MM.1S (cell line): ENCODE measurements at regions not wholly inside any gene's neighbourhood (a gene's known extent, or its start where the extent isn't known, plus 50 kb on each side); places are given as distances from the start of the nearest gene placed in this dataset.
"Not testable (repeated sequence)": the region's sequence is repeated elsewhere in the genome, so short reads cannot be mapped to it uniquely, and the experiment has no call there.

Experiments used
- DNase-seq: peaks from one replicate; pipeline ENCODE4 v3.0.0-alpha.2; 2015
- H2AFZ ChIP-seq: fragments of 300-600 bp; sonication (generic); 2 replicates; pipeline ENCODE4 v1.6.0; 2016; ENCODE audit warnings: antibody characterized with exemption, low read length
- H3F3A ChIP-seq: fragments of 300-600 bp; sonication (generic); 2 replicates; pipeline ENCODE4 v1.6.1; 2016; ENCODE audit warnings: mild to moderate bottlenecking, antibody characterized with exemption, low read length, moderate library complexity, mixed read lengths; ENCODE audit not compliant: insufficient read depth
- H3K27ac ChIP-seq: fragments of 300-600 bp; sonication (generic); 2 replicates; pipeline ENCODE4 v1.5.1; 2016; ENCODE audit warnings: mild to moderate bottlenecking, low read length
- H3K27me3 ChIP-seq: fragments of 300-600 bp; sonication (generic); replicated peaks from 2 replicates; pipeline ENCODE4 v1.6.0; 2016; ENCODE audit warnings: low read length; ENCODE audit not compliant: insufficient read depth
- H3K36me3 ChIP-seq: fragments of 300-600 bp; sonication (generic); replicated peaks from 2 replicates; pipeline ENCODE4 v1.6.1; 2016; ENCODE audit warnings: mild to moderate bottlenecking, low read length, mixed read lengths; ENCODE audit not compliant: insufficient read depth
- H3K4me1 ChIP-seq: fragments of 300-600 bp; sonication (generic); 2 replicates; pipeline ENCODE4 v1.6.1; 2016; ENCODE audit warnings: low read length, mixed read lengths
- H3K4me2 ChIP-seq: fragments of 300-600 bp; sonication (generic); 2 replicates; pipeline ENCODE4 v1.6.0; 2016; ENCODE audit warnings: low read depth, low read length
- H3K4me3 ChIP-seq: fragments of 300-600 bp; sonication (generic); 2 replicates; pipeline ENCODE4 v1.5.1; 2016; ENCODE audit warnings: low read length, mixed read lengths
- H3K79me2 ChIP-seq: fragments of 300-600 bp; sonication (generic); 2 replicates; pipeline ENCODE4 v1.6.1; 2016; ENCODE audit warnings: mixed run types, low read length, mixed read lengths
- H3K9ac ChIP-seq: fragments of 300-600 bp; sonication (generic); 2 replicates; pipeline ENCODE4 v1.6.1; 2016; ENCODE audit warnings: low read length, mixed read lengths
- H3K9me2 ChIP-seq: fragments of 300-600 bp; sonication (generic); replicated peaks from 2 replicates; pipeline ENCODE4 v1.6.1; 2016; ENCODE audit warnings: mild to moderate bottlenecking, low read length, mixed read lengths; ENCODE audit not compliant: insufficient read depth
- H3K9me3 ChIP-seq: fragments of 300-600 bp; sonication (generic); replicated peaks from 2 replicates; pipeline ENCODE4 v1.6.1; 2016; ENCODE audit warnings: mild to moderate bottlenecking, low read length, mixed read lengths; ENCODE audit not compliant: insufficient read depth
- H4K20me1 ChIP-seq: fragments of 300-600 bp; sonication (generic); 2 replicates; pipeline ENCODE4 v1.6.1; 2016; ENCODE audit warnings: mild to moderate bottlenecking, low read length, moderate library complexity, mixed read lengths; ENCODE audit not compliant: insufficient read depth
- EZH2 ChIP-seq: fragments of 300-600 bp; sonication (generic); optimal IDR thresholded peaks from 2 replicates; pipeline ENCODE3; 2017; ENCODE audit warnings: low read depth, mild to moderate bottlenecking, antibody characterized with exemption, low read length, mixed read lengths
- EZH2phosphoT487 ChIP-seq: fragments of 300-600 bp; sonication (generic); IDR thresholded peaks from 2 replicates; pipeline ENCODE4 v1.6.1; 2018; ENCODE audit warnings: antibody characterized with exemption, low read length
- TF ChIP-seq, protein P1 (sequence below): fragments of 300-600 bp; sonication (generic); IDR thresholded peaks from 2 replicates; pipeline ENCODE4 v1.5.1; 2016; ENCODE audit warnings: antibody characterized with exemption, low read length, mixed read lengths

DNA sequence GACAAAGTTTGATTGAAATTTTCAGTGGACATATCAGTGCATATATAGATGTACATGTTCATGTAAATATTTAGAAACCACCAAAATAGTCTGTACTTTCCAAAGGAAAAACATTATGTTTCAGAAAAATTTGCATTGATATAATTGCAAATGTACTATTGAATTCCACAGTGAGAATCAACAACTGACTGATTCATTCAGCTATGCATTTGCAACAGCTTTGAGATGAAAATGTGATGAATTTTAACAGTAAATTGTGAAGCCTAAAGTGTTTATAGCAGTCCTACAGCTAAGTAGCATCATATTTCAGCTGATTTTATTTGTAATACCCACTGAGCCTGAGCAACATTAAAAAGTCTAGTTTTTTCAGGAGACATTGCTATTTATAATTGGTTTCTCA, 1647.4 kb upstream of the DDX18 start:
- no peaks in the 10 kb centered on the region for H3K79me2 ChIP-seq
- H3K27me3 ChIP-seq, result no peaks in the 10 kb centered on the region
- H3F3A ChIP-seq, result no peaks in the 10 kb centered on the region
- DNase-seq, result no peak
- TF ChIP-seq, protein P1, sequence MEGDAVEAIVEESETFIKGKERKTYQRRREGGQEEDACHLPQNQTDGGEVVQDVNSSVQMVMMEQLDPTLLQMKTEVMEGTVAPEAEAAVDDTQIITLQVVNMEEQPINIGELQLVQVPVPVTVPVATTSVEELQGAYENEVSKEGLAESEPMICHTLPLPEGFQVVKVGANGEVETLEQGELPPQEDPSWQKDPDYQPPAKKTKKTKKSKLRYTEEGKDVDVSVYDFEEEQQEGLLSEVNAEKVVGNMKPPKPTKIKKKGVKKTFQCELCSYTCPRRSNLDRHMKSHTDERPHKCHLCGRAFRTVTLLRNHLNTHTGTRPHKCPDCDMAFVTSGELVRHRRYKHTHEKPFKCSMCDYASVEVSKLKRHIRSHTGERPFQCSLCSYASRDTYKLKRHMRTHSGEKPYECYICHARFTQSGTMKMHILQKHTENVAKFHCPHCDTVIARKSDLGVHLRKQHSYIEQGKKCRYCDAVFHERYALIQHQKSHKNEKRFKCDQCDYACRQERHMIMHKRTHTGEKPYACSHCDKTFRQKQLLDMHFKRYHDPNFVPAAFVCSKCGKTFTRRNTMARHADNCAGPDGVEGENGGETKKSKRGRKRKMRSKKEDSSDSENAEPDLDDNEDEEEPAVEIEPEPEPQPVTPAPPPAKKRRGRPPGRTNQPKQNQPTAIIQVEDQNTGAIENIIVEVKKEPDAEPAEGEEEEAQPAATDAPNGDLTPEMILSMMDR, result no peak
- no peak for TF ChIP-seq EZH2
- H3K36me3 ChIP-seq, result no peaks in the 10 kb centered on the region
- no peak overlapping the region for H3K27ac ChIP-seq
- H3K9me2 ChIP-seq, result no peaks in the 10 kb centered on the region
- no peak overlapping the region for H3K4me3 ChIP-seq
- H3K4me1 ChIP-seq, result no peaks in the 10 kb centered on the region
- no peak overlapping the region for H3K4me2 ChIP-seq
- no peak overlapping the region for H3K9ac ChIP-seq
- H4K20me1 ChIP-seq, result no peaks in the 10 kb centered on the region
- no peak overlapping the region for H2AFZ ChIP-seq
- H3K9me3 ChIP-seq, result no peaks in the 10 kb centered on the region

DNA sequence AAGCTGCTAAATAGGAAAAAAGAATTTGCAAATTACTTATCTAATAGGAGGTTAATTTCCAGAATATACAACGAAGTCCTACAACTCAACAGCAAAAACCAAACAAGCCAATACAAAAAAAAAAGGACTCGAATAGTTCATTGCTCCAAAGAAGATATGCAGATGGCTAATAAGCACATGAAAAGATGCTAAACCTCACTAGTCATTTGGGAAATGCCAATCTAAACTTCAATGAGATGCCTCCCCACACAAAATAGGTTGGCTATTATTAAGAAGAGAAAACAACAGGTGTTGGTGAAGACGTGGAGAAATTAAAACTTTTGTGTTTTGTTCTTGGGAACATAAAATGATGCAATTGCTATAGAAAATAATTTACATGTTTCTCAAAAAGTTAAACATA, 1634.4 kb upstream of the DDX18 start:
- Histone ChIP-seq H4K20me1 (no peaks in the 10 kb centered on the region), H3K79me2 (no peaks in the 10 kb centered on the region), H3K4me2 (no peak overlapping the region), H3K4me1 (no peaks in the 10 kb centered on the region), H3K9ac (no peak overlapping the region), H3K27me3 (no peaks in the 10 kb centered on the region), H3K4me3 (no peak overlapping the region), H3K9me2 (no peaks in the 10 kb centered on the region), H3K36me3 (no peaks in the 10 kb centered on the region), H2AFZ (no peak overlapping the region), H3K27ac (no peak overlapping the region), H3K9me3 (no peaks in the 10 kb centered on the region), H3F3A (no peaks in the 10 kb centered on the region)
- no peak for DNase-seq
- TF ChIP-seq, protein P1, result no peak
- TF ChIP-seq EZH2 (no peak), EZH2phosphoT487 (no peak)

DNA sequence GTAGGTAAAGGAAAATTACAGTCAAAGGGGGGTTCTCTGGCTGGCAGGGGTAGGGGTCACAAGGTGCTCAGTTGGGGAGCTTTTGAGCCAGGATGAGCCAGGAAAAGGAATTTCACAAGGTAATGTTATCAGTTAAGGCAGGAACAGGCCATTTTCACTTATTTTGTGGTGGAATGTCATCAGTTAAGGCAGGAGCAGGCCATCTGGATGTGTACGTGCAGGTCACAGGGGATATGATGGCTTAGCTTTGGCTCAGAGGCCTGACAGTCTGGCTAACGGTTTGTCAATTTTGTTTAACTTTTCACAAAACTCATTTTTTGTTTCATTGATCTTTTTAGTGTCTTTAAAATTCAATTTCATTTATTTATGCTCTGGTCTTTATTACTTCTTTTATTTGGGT, 1623.8 kb upstream of the DDX18 start:
- not testable (repeated sequence) for H3K9me2 ChIP-seq, H4K20me1 ChIP-seq, H3K9ac ChIP-seq, H3K4me1 ChIP-seq, H3F3A ChIP-seq, H3K27me3 ChIP-seq, DNase-seq, H3K79me2 ChIP-seq, H3K4me2 ChIP-seq, H3K27ac ChIP-seq, H3K4me3 ChIP-seq, H2AFZ ChIP-seq, H3K9me3 ChIP-seq, H3K36me3 ChIP-seq

DNA sequence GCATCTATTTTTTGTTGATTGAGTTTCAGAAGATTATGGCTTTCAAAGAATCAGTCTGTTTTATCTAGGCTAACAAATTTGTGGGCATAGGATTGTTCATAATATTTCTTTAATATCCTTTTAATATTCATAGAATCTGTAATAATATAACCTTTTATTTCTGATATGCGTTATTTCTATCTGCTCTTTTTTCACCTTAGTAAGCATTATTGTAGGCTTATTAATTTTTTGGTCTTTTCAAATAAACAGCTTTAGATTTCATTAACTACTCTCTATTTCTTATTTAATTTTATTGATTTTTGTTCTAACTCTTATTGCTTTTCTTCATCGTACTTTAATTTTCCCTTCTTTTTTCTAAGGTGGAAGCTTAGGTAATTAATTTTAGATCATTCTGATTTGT, 1614.4 kb upstream of the DDX18 start:
- no peak overlapping the region for H3K4me3 ChIP-seq
- H3K27me3 ChIP-seq, result no peaks in the 10 kb centered on the region
- no peak overlapping the region for H3K27ac ChIP-seq
- H3F3A ChIP-seq, result no peaks in the 10 kb centered on the region
- H3K9me2 ChIP-seq, result no peaks in the 10 kb centered on the region
- no peaks in the 10 kb centered on the region for H4K20me1 ChIP-seq
- no peaks in the 10 kb centered on the region for H3K79me2 ChIP-seq
- H3K36me3 ChIP-seq, result no peaks in the 10 kb centered on the region
- H3K9me3 ChIP-seq, result no peaks in the 10 kb centered on the region
- TF ChIP-seq EZH2, result no peak
- TF ChIP-seq, protein P1, result no peak
- no peak for TF ChIP-seq EZH2phosphoT487
- no peaks in the 10 kb centered on the region for H3K4me1 ChIP-seq
- H2AFZ ChIP-seq, result no peak overlapping the region
- no peak overlapping the region for H3K4me2 ChIP-seq
- no peak overlapping the region for H3K9ac ChIP-seq
- DNase-seq, result no peak
